Stimulated activated CD4-positive, alpha-beta T cell treated with anti-CD3 and anti-CD28 coated beads, TNF-alpha, amount 100 ng/mL, for 48 hours (primary cell): ENCODE measurements at regions not wholly inside any gene's neighbourhood (a gene's known extent, or its start where the extent isn't known, plus 50 kb on each side); places are given as distances from the start of the nearest gene placed in this dataset.
"Not testable (repeated sequence)": the region's sequence is repeated elsewhere in the genome, so short reads cannot be mapped to it uniquely, and the experiment has no call there.

Experiments used
- DNase-seq, 3 donors: peaks; one replicate each; pipeline ENCODE4 v3.0.0-alpha.2; 2020; ENCODE audit warnings: low read depth in 3 of 3

GRCh38 chr3:101913168-101913567 is 63.9 kb downstream of the NFKBIZ start:
- no peak for DNase-seq

GRCh38 chr3:101917761-101918160 is 68.4 kb downstream of the NFKBIZ start:
- DNase-seq = not testable (repeated sequence)

- DNase-seq = not testable (repeated sequence)
Measured at GRCh38 chr3:101922151-101922725, 72.9 kb downstream of the NFKBIZ start.

GRCh38 chr3:101924621-101925020 is 75.3 kb downstream of the NFKBIZ start:
- not testable (repeated sequence) for DNase-seq

- DNase-seq = not testable (repeated sequence)
Measured at GRCh38 chr3:101925124-101925523, 75.8 kb downstream of the NFKBIZ start.

- DNase-seq = no peak
Measured at GRCh38 chr3:101925564-101925963, 76.2 kb downstream of the NFKBIZ start.

- no peak for DNase-seq
Measured at GRCh38 chr3:101926594-101927105, 77.3 kb downstream of the NFKBIZ start.

GRCh38 chr3:101928890-101929289 is 79.6 kb downstream of the NFKBIZ start:
- DNase-seq = no peak

- no peak for DNase-seq
Measured at GRCh38 chr3:101931081-101931480, 81.8 kb downstream of the NFKBIZ start.

- no peak for DNase-seq
Measured at GRCh38 chr3:101932326-101933068, 83.2 kb downstream of the NFKBIZ start.

GRCh38 chr3:101936419-101937356 is 87.4 kb downstream of the NFKBIZ start:
- DNase-seq = no peak

GRCh38 chr3:101938262-101938847 is 89.0 kb downstream of the NFKBIZ start:
- no peak for DNase-seq

GRCh38 chr3:101939361-101940049 is 90.2 kb downstream of the NFKBIZ start:
- DNase-seq = no peak

- peak in 1 of 3 donors; percentile 17 for DNase-seq
Measured at GRCh38 chr3:101940521-101941317, 91.4 kb downstream of the NFKBIZ start.

GRCh38 chr3:101941318-101942040 is 92.2 kb downstream of the NFKBIZ start:
- DNase-seq = no peak

GRCh38 chr3:101942356-101942755 is 93.0 kb downstream of the NFKBIZ start:
- no peak for DNase-seq

- DNase-seq = no peak
Measured at GRCh38 chr3:101943029-101943428, 93.7 kb downstream of the NFKBIZ start.

- DNase-seq = no peak
Measured at GRCh38 chr3:101944308-101944707, 95.0 kb downstream of the NFKBIZ start.

GRCh38 chr3:101945980-101946379 is 96.7 kb downstream of the NFKBIZ start:
- no peak for DNase-seq

- no peak for DNase-seq
Measured at GRCh38 chr3:101946906-101947305, 97.6 kb downstream of the NFKBIZ start.
